ENCODE measurements at regions not wholly inside any gene's neighbourhood (a gene's known extent, or its start where the extent isn't known, plus 50 kb on each side); places are given as distances from the start of the nearest gene placed in this dataset.

DNA sequence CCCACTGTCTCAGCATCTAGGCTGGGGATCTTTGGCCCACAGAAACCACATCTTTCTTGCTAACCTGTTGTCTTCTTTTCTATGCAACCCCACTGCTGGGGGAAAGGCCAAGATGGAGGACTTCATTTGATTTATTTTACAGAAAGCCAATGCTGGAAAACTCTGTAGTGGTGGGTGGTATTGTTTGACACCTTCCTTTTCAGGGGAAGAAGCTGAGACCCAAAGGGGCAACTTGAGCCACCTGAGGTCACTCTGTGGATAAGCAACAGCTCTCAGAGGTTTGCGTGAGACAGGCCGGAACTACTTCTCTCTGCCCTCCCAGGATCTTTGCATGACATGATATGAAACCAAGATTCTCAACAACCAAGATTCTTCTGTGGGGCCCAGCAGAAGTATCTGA, 645.2 kb downstream of the VRK1 start:
- TF ChIP-seq CTCF (IDR thresholded peaks at IDR 0.05; ENCODE audit: insufficient read depth, missing control alignments) = no peak
- no peak for DNase-seq (ENCODE audit: insufficient read length, low spot score)
- no peak for FAIRE-seq

DNA sequence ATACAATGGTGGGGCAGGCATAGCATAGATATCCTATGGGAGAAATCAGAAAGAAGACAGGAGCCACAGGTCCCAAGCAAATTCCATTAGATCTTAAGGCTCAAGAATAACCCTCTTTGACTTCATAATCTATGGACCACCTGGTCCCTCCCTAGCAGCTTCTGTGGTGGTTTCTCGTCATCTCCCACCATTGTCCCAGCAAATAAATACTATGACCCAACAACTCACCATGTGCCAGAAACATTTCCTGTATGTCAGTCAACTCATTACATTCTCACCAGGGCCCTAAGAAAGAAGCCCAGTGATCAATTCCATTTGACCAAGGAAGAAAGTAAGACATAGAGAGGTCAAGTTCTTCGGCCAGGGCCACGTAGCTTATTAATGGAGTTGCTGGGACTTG, 646.2 kb downstream of the VRK1 start:
- TF ChIP-seq CTCF (IDR thresholded peaks at IDR 0.05; ENCODE audit: insufficient read depth, missing control alignments) = no peak
- FAIRE-seq = no peak

GRCh38 chr14:97444248-97444647, 647.1 kb downstream of the VRK1 start:
- no peak for DNase-seq (ENCODE audit: insufficient read length, low spot score)
- no peak for FAIRE-seq
- no peak for TF ChIP-seq CTCF (IDR thresholded peaks at IDR 0.05; ENCODE audit: insufficient read depth, missing control alignments)

More for the DNA sequence above, 646.2 kb downstream of the VRK1 start:
- no peak for DNase-seq (ENCODE audit: insufficient read length, low spot score)

GRCh38 chr14:97445367-97445766, 648.2 kb downstream of the VRK1 start:
- DNase-seq (ENCODE audit: insufficient read length, low spot score) (no peak), FAIRE-seq (no peak)
- TF ChIP-seq CTCF (IDR thresholded peaks at IDR 0.05; ENCODE audit: insufficient read depth, missing control alignments) = no peak

DNA sequence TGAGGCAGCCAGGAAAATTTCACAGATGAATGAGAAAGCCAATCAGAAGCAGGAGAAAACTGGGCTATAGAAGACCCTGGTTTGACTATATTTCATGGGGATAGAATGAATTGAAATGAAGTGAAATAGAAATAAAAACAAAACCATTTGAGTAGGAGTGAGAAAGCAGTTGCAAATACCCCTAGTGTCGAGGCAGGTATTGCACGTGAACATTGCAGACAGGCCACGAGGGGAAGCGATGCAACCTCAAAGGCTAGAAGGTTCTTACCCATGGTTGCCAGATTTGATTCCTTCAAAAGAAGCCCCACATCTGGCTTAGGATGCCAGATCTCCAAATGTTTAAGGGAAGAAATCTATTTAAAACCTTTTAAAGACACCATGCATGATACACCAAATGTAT, 648.9 kb downstream of the VRK1 start:
- no peak for DNase-seq (ENCODE audit: insufficient read length, low spot score)
- FAIRE-seq = no peak
- TF ChIP-seq CTCF (IDR thresholded peaks at IDR 0.05; ENCODE audit: insufficient read depth, missing control alignments) = no peak

- FAIRE-seq (no peak), DNase-seq (ENCODE audit: insufficient read length, low spot score) (no peak)
- TF ChIP-seq CTCF (IDR thresholded peaks at IDR 0.05; ENCODE audit: insufficient read depth, missing control alignments) = no peak
Observed at GRCh38 chr14:97452314-97452713, 655.1 kb downstream of the VRK1 start.

- FAIRE-seq (no peak), DNase-seq (ENCODE audit: insufficient read length, low spot score) (no peak)
- TF ChIP-seq CTCF (IDR thresholded peaks at IDR 0.05; ENCODE audit: insufficient read depth, missing control alignments) = no peak
Observed at GRCh38 chr14:97453991-97454390, 656.8 kb downstream of the VRK1 start.
